ENCODE measurements at regions not wholly inside any gene's neighbourhood (a gene's known extent, or its start where the extent isn't known, plus 50 kb on each side); places are given as distances from the start of the nearest gene placed in this dataset.

- TF ChIP-seq POLR2A (IDR thresholded peaks at IDR 0.05): no peak
- TF ChIP-seq, protein P1, sequence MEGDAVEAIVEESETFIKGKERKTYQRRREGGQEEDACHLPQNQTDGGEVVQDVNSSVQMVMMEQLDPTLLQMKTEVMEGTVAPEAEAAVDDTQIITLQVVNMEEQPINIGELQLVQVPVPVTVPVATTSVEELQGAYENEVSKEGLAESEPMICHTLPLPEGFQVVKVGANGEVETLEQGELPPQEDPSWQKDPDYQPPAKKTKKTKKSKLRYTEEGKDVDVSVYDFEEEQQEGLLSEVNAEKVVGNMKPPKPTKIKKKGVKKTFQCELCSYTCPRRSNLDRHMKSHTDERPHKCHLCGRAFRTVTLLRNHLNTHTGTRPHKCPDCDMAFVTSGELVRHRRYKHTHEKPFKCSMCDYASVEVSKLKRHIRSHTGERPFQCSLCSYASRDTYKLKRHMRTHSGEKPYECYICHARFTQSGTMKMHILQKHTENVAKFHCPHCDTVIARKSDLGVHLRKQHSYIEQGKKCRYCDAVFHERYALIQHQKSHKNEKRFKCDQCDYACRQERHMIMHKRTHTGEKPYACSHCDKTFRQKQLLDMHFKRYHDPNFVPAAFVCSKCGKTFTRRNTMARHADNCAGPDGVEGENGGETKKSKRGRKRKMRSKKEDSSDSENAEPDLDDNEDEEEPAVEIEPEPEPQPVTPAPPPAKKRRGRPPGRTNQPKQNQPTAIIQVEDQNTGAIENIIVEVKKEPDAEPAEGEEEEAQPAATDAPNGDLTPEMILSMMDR (IDR thresholded peaks at IDR 0.05 in 4 of 5, conservative IDR thresholded peaks at IDR 0.05 in 1 of 5): no peak
- H3K27ac ChIP-seq: no peak overlapping the region
- no peaks in the 10 kb centered on the region for H3K9me3 ChIP-seq
- no peaks in the 10 kb centered on the region for H3K36me3 ChIP-seq
- no peak for DNase-seq
- H3K4me1 ChIP-seq: no peaks in the 10 kb centered on the region
- no peaks in the 10 kb centered on the region for H3K27me3 ChIP-seq
- no peak overlapping the region for H3K4me3 ChIP-seq
- in situ Hi-C loops (cut with MboI; ENCODE audit: low sequenced_read_pairs in 4 of 4) (no loop called here), intact Hi-C loops (cut with DNase I; ENCODE audit: low total_unique reads) (no loop called here)
- ATAC-seq: no peak
Measured at GRCh38 chr7:18200855-18201254, 173.2 kb upstream of the PRPS1L1 start.

GRCh38 chr7:18201350-18201749, 173.7 kb upstream of the PRPS1L1 start:
- ATAC-seq (no peak), DNase-seq (no peak)
- H3K9me3 ChIP-seq: no peaks in the 10 kb centered on the region
- intact Hi-C loops (cut with DNase I; ENCODE audit: low total_unique reads) (no loop called here), in situ Hi-C loops (cut with MboI; ENCODE audit: low sequenced_read_pairs in 4 of 4) (no loop called here)
- H3K4me3 ChIP-seq: no peak overlapping the region
- no peak overlapping the region for H3K27ac ChIP-seq
- H3K36me3 ChIP-seq: no peaks in the 10 kb centered on the region
- no peak for TF ChIP-seq POLR2A (IDR thresholded peaks at IDR 0.05)
- TF ChIP-seq, protein P1 (IDR thresholded peaks at IDR 0.05 in 4 of 5, conservative IDR thresholded peaks at IDR 0.05 in 1 of 5): no peak
- no peaks in the 10 kb centered on the region for H3K4me1 ChIP-seq
- H3K27me3 ChIP-seq: no peaks in the 10 kb centered on the region

DNA sequence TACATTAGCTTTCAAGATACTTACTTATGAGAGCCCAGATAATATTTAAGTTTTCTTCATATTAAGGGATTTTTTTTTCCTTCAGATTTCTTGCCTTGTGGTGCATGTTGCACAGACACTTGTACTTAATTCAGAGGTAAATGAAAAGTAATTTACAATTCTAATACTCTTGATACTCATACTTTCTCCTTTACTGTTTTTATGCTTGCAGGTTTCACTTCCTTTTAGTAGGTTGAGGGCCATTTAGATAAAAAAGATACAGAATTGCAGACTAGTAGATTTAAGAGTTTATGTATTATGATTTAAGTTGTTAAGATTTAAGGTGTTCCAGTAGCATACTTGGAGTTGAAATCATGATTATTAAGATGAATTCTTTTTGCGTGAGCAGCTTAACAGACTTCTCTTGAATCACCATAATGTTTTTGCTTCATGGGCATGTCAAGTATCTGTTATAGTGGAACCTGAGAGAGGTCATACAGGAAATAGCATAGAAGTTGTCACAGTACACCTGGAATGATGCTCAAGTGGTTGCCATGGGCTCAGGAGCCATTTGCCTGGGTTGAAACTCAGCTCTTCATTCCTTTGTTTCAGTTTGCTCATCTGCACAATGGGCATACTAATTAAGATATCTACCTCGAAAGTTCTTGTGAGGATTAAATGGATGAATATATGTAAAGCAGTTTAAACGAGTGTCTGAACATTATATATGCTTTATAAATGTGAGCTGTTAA, 174.8 kb upstream of the PRPS1L1 start:
- H3K4me3 ChIP-seq: no peak overlapping the region
- no peaks in the 10 kb centered on the region for H3K9me3 ChIP-seq
- in situ Hi-C loops (cut with MboI; ENCODE audit: low sequenced_read_pairs in 4 of 4): no loop called here
- H3K27me3 ChIP-seq: no peaks in the 10 kb centered on the region
- H3K4me1 ChIP-seq: no peaks in the 10 kb centered on the region
- ATAC-seq (no peak), DNase-seq (no peak)
- intact Hi-C loops (cut with DNase I; ENCODE audit: low total_unique reads): no loop called here
- TF ChIP-seq, protein P1 (IDR thresholded peaks at IDR 0.05 in 4 of 5, conservative IDR thresholded peaks at IDR 0.05 in 1 of 5): no peak
- no peak for TF ChIP-seq POLR2A (IDR thresholded peaks at IDR 0.05)
- no peak overlapping the region for H3K27ac ChIP-seq
- no peaks in the 10 kb centered on the region for H3K36me3 ChIP-seq

GRCh38 chr7:18206331-18206730, 178.7 kb upstream of the PRPS1L1 start:
- ATAC-seq (peak in 1 of 2 donors; percentile 42), DNase-seq (no peak)
- no peaks in the 10 kb centered on the region for H3K27me3 ChIP-seq
- intact Hi-C loops (cut with DNase I; ENCODE audit: low total_unique reads): no loop called here
- H3K9me3 ChIP-seq: no peaks in the 10 kb centered on the region
- in situ Hi-C loops (cut with MboI; ENCODE audit: low sequenced_read_pairs in 4 of 4): no loop called here
- H3K4me3 ChIP-seq: no peak overlapping the region
- no peak overlapping the region for H3K27ac ChIP-seq
- no peaks in the 10 kb centered on the region for H3K36me3 ChIP-seq
- no peaks in the 10 kb centered on the region for H3K4me1 ChIP-seq
- TF ChIP-seq, protein P1 (IDR thresholded peaks at IDR 0.05 in 4 of 5, conservative IDR thresholded peaks at IDR 0.05 in 1 of 5): no peak
- TF ChIP-seq POLR2A (IDR thresholded peaks at IDR 0.05): no peak

- Histone ChIP-seq H3K4me3 (no peak overlapping the region), H3K27me3 (no peaks in the 10 kb centered on the region), H3K36me3 (no peaks in the 10 kb centered on the region), H3K9me3 (no peaks in the 10 kb centered on the region), H3K4me1 (no peaks in the 10 kb centered on the region), H3K27ac (no peak overlapping the region)
- intact Hi-C loops (cut with DNase I; ENCODE audit: low total_unique reads): no loop called here
- TF ChIP-seq, protein P1 (IDR thresholded peaks at IDR 0.05 in 4 of 5, conservative IDR thresholded peaks at IDR 0.05 in 1 of 5): no peak
- TF ChIP-seq POLR2A (IDR thresholded peaks at IDR 0.05): no peak
- ATAC-seq (no peak), DNase-seq (no peak)
- in situ Hi-C loops (cut with MboI; ENCODE audit: low sequenced_read_pairs in 4 of 4): no loop called here
Measured at GRCh38 chr7:18208921-18209320, 181.3 kb upstream of the PRPS1L1 start.

Measured in gastrocnemius medialis (tissue), 4 donors.